HG03139 (cell line): ENCODE measurements at regions not wholly inside any gene's neighbourhood (a gene's known extent, or its start where the extent isn't known, plus 50 kb on each side); places are given as distances from the start of the nearest gene placed in this dataset.
"Not testable (repeated sequence)": the region's sequence is repeated elsewhere in the genome, so short reads cannot be mapped to it uniquely, and the experiment has no call there.

Experiments used
- ATAC-seq: cut with Tn5 transposase; IDR thresholded peaks from one replicate; pipeline ENCODE4 v1.9.1; 2021; ENCODE audit not compliant: unreplicated experiment

GRCh38 chr4:31007858-31008257 lies 287.7 kb downstream of the PCDH7 start:
- no peak for ATAC-seq

- ATAC-seq, result no peak
Measured at GRCh38 chr4:31009926-31010325, 289.8 kb downstream of the PCDH7 start.

- no peak for ATAC-seq
Measured at GRCh38 chr4:31015123-31015522, 295.0 kb downstream of the PCDH7 start.

- ATAC-seq, result no peak
Measured at GRCh38 chr4:31016322-31017061, 296.3 kb downstream of the PCDH7 start.

- ATAC-seq, result no peak
Measured at GRCh38 chr4:31020363-31020762, 300.2 kb downstream of the PCDH7 start.

- no peak for ATAC-seq
Measured at GRCh38 chr4:31021008-31021407, 300.8 kb downstream of the PCDH7 start.

- no peak for ATAC-seq
Measured at GRCh38 chr4:31022702-31023101, 302.5 kb downstream of the PCDH7 start.

GRCh38 chr4:31023109-31023508 lies 302.9 kb downstream of the PCDH7 start:
- no peak for ATAC-seq

- no peak for ATAC-seq
Measured at GRCh38 chr4:31023742-31024141, 303.6 kb downstream of the PCDH7 start.

GRCh38 chr4:31024781-31025180 lies 304.6 kb downstream of the PCDH7 start:
- not testable (repeated sequence) for ATAC-seq

- ATAC-seq, result no peak
Measured at GRCh38 chr4:31026256-31026655, 306.1 kb downstream of the PCDH7 start.

- ATAC-seq, result no peak
Measured at GRCh38 chr4:31034550-31034949, 314.4 kb downstream of the PCDH7 start.

GRCh38 chr4:31035761-31036160 lies 315.6 kb downstream of the PCDH7 start:
- no peak for ATAC-seq

GRCh38 chr4:31037703-31038102 lies 317.5 kb downstream of the PCDH7 start:
- no peak for ATAC-seq

- ATAC-seq, result no peak
Measured at GRCh38 chr4:31039382-31039781, 319.2 kb downstream of the PCDH7 start.

GRCh38 chr4:31040106-31040505 lies 319.9 kb downstream of the PCDH7 start:
- ATAC-seq, result no peak

GRCh38 chr4:31041385-31041784 lies 321.2 kb downstream of the PCDH7 start:
- no peak for ATAC-seq

- no peak for ATAC-seq
Measured at GRCh38 chr4:31041853-31042252, 321.7 kb downstream of the PCDH7 start.

GRCh38 chr4:31043382-31044062 lies 323.4 kb downstream of the PCDH7 start:
- ATAC-seq, result no peak

- no peak for ATAC-seq
Measured at GRCh38 chr4:31045151-31045550, 325.0 kb downstream of the PCDH7 start.

GRCh38 chr4:31045724-31046318 lies 325.7 kb downstream of the PCDH7 start:
- no peak for ATAC-seq

- ATAC-seq, result no peak
Measured at GRCh38 chr4:31051151-31051550, 331.0 kb downstream of the PCDH7 start.
